WTC11 (cell line): ENCODE measurements at regions not wholly inside any gene's neighbourhood (a gene's known extent, or its start where the extent isn't known, plus 50 kb on each side); places are given as distances from the start of the nearest gene placed in this dataset.

Source experiments
- ATAC-seq: fragments of 200-7000 bp; cut with Tn5 transposase; 2 replicates; pipeline ENCODE4 v1.10.0; 2021; ENCODE audit warnings: mild to moderate bottlenecking, moderate library complexity
- CTCF ChIA-PET: fragments of 300-600 bp; sonication (Branson Sonifier 250); formaldehyde crosslinking; loops from one replicate; lab custom pipeline; 2021; ENCODE audit warnings: antibody characterized with exemption; lab: Charles Lee
- POLR2A ChIA-PET: fragments of 350-600 bp; sonication (Branson Sonifier 250); formaldehyde crosslinking; loops from one replicate; lab custom pipeline; 2021; ENCODE audit warnings: antibody characterized with exemption; lab: Charles Lee
- DNase-seq: peaks from one replicate; pipeline ENCODE4 v3.0.0; 2021; ENCODE audit warnings: low spot score
- H3K27ac Mint-ChIP-seq: 2 replicates; pipeline ENCODE4 v1.8.0; 2021; ENCODE audit warnings: mixed read lengths
- H3K27me3 Mint-ChIP-seq: 2 replicates; pipeline ENCODE4 v1.8.0; 2021; ENCODE audit warnings: low read depth, mild to moderate bottlenecking, moderate library complexity, mixed read lengths
- H3K36me3 Mint-ChIP-seq: 2 replicates; pipeline ENCODE4 v1.8.0; 2021; ENCODE audit warnings: mixed read lengths
- H3K4me1 Mint-ChIP-seq: 2 replicates; pipeline ENCODE4 v1.8.0; 2022; ENCODE audit warnings: mixed read lengths
- H3K4me3 Mint-ChIP-seq: 2 replicates; pipeline ENCODE4 v1.8.0; 2021; ENCODE audit warnings: mild to moderate bottlenecking, moderate library complexity, mixed read lengths
- H3K9me3 Mint-ChIP-seq: 2 replicates; pipeline ENCODE4 v1.8.0; 2021; ENCODE audit warnings: mixed read lengths
- CREB1 ChIP-seq: sonication (generic); formaldehyde crosslinking; IDR thresholded peaks from 2 replicates; pipeline ENCODE4 v1.8.0; 2023; ENCODE audit warnings: mild to moderate bottlenecking, missing genetic modification reagents
- ETV6 ChIP-seq: sonication (generic); formaldehyde crosslinking; IDR thresholded peaks from 2 replicates; pipeline ENCODE4 v1.8.1; 2022; ENCODE audit warnings: mild to moderate bottlenecking, missing genetic modification reagents
- HMGA2 ChIP-seq: fragments of 250-450 bp; sonication (Bioruptor Pico); IDR thresholded peaks from 2 replicates; pipeline ENCODE4 v1.4.0; 2021; ENCODE audit warnings: mild to moderate bottlenecking, moderate library complexity
- MXD4 ChIP-seq: fragments of 250-450 bp; sonication (Bioruptor Pico); IDR thresholded peaks from 2 replicates; pipeline ENCODE4 v1.8.0; 2021; ENCODE audit warnings: mild to moderate bottlenecking, moderate library complexity, borderline replicate concordance
- NR2C2 ChIP-seq: sonication (generic); formaldehyde crosslinking; IDR thresholded peaks from 2 replicates; pipeline ENCODE4 v1.8.0; 2022; ENCODE audit warnings: mild to moderate bottlenecking, missing genetic modification reagents
- TEAD1 ChIP-seq: sonication (generic); formaldehyde crosslinking; IDR thresholded peaks from 2 replicates; pipeline ENCODE4 v1.8.0; 2022; ENCODE audit warnings: mild to moderate bottlenecking, missing genetic modification reagents
- TP53 ChIP-seq: sonication (generic); formaldehyde crosslinking; IDR thresholded peaks from 2 replicates; pipeline ENCODE4 v1.8.1; 2023; ENCODE audit warnings: mild to moderate bottlenecking, missing genetic modification reagents
- ZNF138 ChIP-seq: sonication (generic); formaldehyde crosslinking; conservative IDR thresholded peaks from 2 replicates; pipeline ENCODE4 v1.8.1; 2022; ENCODE audit warnings: mild to moderate bottlenecking, moderate library complexity, missing genetic modification reagents
- ZNF232 ChIP-seq: sonication (generic); formaldehyde crosslinking; IDR thresholded peaks from 2 replicates; pipeline ENCODE4 v1.8.0; 2022; ENCODE audit warnings: mild to moderate bottlenecking, missing genetic modification reagents
- TF ChIP-seq, protein P1 (sequence below): fragments of 250-450 bp; sonication (Bioruptor Pico); IDR thresholded peaks from 2 replicates; pipeline ENCODE4 v1.9.0; 2021; ENCODE audit warnings: mild to moderate bottlenecking, borderline replicate concordance
- TF ChIP-seq, protein P2 (sequence below): fragments of 200-600 bp; IDR thresholded peaks from 2 replicates; pipeline ENCODE4 v1.8.0; 2022; ENCODE audit warnings: antibody characterized with exemption
- TF ChIP-seq, protein P3 (sequence below): sonication (generic); formaldehyde crosslinking; IDR thresholded peaks from 2 replicates; pipeline ENCODE4 v1.8.0; 2023; ENCODE audit warnings: missing genetic modification reagents
- TF ChIP-seq, protein P4 (sequence below): sonication (generic); formaldehyde crosslinking; IDR thresholded peaks from 2 replicates; pipeline ENCODE4 v1.8.1; 2023; ENCODE audit warnings: mild to moderate bottlenecking, missing genetic modification reagents
- TF ChIP-seq, protein P5 (sequence below): sonication (generic); formaldehyde crosslinking; IDR thresholded peaks from 2 replicates; pipeline ENCODE4 v1.8.0; 2023; ENCODE audit warnings: missing genetic modification reagents, mild to moderate bottlenecking, borderline replicate concordance
- TF ChIP-seq, protein P6 (sequence below): sonication (generic); formaldehyde crosslinking; IDR thresholded peaks from 2 replicates; pipeline ENCODE4 v1.8.1; 2023; ENCODE audit warnings: mild to moderate bottlenecking, missing genetic modification reagents, borderline replicate concordance
- TF ChIP-seq, protein P7 (sequence below): sonication (generic); formaldehyde crosslinking; IDR thresholded peaks from 2 replicates; pipeline ENCODE4 v1.8.0; 2022; ENCODE audit warnings: mild to moderate bottlenecking, missing genetic modification reagents

DNA sequence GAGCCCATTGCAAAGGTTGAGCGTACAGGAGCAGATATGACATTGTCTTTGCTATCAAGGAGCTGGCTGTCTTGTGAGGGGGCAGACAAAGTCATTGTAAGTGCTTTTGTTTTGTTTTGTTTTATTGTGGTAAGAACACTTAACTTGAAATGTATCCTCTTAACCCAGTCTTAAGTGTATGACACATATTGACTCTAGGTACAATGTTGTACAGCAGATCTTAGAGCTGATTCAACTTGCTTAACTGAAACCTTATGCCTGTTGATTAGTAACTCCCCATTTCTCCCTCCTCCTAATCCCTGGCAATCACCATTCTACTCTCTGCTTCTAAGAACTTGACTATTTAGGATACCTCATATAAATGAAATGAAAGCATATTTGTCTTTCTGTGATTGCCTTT lies 429.0 kb downstream of the BMP2 start:
- Mint-ChIP-seq H3K9me3 (no peaks in the 10 kb centered on the region), H3K4me1 (no peaks in the 10 kb centered on the region), H3K27me3 (no peaks in the 10 kb centered on the region), H3K36me3 (no peaks in the 10 kb centered on the region)
- TF ChIP-seq, protein P1, sequence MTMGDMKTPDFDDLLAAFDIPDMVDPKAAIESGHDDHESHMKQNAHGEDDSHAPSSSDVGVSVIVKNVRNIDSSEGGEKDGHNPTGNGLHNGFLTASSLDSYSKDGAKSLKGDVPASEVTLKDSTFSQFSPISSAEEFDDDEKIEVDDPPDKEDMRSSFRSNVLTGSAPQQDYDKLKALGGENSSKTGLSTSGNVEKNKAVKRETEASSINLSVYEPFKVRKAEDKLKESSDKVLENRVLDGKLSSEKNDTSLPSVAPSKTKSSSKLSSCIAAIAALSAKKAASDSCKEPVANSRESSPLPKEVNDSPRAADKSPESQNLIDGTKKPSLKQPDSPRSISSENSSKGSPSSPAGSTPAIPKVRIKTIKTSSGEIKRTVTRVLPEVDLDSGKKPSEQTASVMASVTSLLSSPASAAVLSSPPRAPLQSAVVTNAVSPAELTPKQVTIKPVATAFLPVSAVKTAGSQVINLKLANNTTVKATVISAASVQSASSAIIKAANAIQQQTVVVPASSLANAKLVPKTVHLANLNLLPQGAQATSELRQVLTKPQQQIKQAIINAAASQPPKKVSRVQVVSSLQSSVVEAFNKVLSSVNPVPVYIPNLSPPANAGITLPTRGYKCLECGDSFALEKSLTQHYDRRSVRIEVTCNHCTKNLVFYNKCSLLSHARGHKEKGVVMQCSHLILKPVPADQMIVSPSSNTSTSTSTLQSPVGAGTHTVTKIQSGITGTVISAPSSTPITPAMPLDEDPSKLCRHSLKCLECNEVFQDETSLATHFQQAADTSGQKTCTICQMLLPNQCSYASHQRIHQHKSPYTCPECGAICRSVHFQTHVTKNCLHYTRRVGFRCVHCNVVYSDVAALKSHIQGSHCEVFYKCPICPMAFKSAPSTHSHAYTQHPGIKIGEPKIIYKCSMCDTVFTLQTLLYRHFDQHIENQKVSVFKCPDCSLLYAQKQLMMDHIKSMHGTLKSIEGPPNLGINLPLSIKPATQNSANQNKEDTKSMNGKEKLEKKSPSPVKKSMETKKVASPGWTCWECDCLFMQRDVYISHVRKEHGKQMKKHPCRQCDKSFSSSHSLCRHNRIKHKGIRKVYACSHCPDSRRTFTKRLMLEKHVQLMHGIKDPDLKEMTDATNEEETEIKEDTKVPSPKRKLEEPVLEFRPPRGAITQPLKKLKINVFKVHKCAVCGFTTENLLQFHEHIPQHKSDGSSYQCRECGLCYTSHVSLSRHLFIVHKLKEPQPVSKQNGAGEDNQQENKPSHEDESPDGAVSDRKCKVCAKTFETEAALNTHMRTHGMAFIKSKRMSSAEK (CRISPR knock-in tag): no peak
- TF ChIP-seq, protein P2, sequence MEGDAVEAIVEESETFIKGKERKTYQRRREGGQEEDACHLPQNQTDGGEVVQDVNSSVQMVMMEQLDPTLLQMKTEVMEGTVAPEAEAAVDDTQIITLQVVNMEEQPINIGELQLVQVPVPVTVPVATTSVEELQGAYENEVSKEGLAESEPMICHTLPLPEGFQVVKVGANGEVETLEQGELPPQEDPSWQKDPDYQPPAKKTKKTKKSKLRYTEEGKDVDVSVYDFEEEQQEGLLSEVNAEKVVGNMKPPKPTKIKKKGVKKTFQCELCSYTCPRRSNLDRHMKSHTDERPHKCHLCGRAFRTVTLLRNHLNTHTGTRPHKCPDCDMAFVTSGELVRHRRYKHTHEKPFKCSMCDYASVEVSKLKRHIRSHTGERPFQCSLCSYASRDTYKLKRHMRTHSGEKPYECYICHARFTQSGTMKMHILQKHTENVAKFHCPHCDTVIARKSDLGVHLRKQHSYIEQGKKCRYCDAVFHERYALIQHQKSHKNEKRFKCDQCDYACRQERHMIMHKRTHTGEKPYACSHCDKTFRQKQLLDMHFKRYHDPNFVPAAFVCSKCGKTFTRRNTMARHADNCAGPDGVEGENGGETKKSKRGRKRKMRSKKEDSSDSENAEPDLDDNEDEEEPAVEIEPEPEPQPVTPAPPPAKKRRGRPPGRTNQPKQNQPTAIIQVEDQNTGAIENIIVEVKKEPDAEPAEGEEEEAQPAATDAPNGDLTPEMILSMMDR: no peak
- TF ChIP-seq HMGA2 (CRISPR knock-in tag): no peak
- TF ChIP-seq, all 79 proteins: peak for 0
- Mint-ChIP-seq H3K4me3 (no peak overlapping the region), H3K27ac (no peak overlapping the region)
- DNase-seq: no peak
- POLR2A ChIA-PET: no interaction called here
- ATAC-seq: no peak
- CTCF ChIA-PET: interaction anchor here (1.0 kb wide), 1 partner anchor 89 kb away, joined by 4 read pairs; no protein-coding TSS in a partner anchor

DNA sequence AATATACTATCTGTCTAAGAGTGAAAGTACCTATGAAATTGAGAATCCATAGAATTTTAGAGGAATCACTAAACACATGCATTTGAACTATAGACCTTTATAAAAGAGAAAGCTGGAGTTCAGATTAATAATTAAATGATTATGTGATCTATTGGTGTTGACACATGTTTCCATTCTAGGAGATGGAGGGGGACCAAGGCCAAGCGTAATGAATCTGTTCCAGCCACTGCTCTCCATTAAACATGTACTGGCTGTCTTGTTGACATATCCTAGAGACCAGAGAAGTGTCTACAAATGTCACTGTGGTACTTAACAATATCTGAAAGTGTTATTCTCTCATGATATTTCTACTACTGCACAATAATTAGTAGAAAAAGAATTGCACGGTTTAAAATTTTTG lies 432.4 kb downstream of the BMP2 start:
- H3K36me3 Mint-ChIP-seq: no peaks in the 10 kb centered on the region
- no peaks in the 10 kb centered on the region for H3K4me1 Mint-ChIP-seq
- no peaks in the 10 kb centered on the region for H3K27me3 Mint-ChIP-seq
- H3K27ac Mint-ChIP-seq: no peak overlapping the region
- no peak overlapping the region for H3K4me3 Mint-ChIP-seq
- ATAC-seq (no peak), DNase-seq (no peak)
- peaks cover 8% of the 10 kb centered on the region for H3K9me3 Mint-ChIP-seq
- POLR2A ChIA-PET: no interaction called here
- CTCF ChIA-PET: no interaction called here
- TF ChIP-seq NR2C2 (CRISPR knock-in tag) (no peak), ZNF138 (CRISPR knock-in tag) (no peak), TP53 (CRISPR knock-in tag) (no peak), HMGA2 (CRISPR knock-in tag) (no peak), ZNF232 (CRISPR knock-in tag) (no peak), ETV6 (CRISPR knock-in tag) (no peak), TEAD1 (CRISPR knock-in tag) (no peak), CREB1 (CRISPR knock-in tag) (no peak), MXD4 (CRISPR knock-in tag) (no peak)
- TF ChIP-seq, protein P3, sequence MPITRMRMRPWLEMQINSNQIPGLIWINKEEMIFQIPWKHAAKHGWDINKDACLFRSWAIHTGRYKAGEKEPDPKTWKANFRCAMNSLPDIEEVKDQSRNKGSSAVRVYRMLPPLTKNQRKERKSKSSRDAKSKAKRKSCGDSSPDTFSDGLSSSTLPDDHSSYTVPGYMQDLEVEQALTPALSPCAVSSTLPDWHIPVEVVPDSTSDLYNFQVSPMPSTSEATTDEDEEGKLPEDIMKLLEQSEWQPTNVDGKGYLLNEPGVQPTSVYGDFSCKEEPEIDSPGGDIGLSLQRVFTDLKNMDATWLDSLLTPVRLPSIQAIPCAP (CRISPR knock-in tag): no peak
- TF ChIP-seq, protein P4, sequence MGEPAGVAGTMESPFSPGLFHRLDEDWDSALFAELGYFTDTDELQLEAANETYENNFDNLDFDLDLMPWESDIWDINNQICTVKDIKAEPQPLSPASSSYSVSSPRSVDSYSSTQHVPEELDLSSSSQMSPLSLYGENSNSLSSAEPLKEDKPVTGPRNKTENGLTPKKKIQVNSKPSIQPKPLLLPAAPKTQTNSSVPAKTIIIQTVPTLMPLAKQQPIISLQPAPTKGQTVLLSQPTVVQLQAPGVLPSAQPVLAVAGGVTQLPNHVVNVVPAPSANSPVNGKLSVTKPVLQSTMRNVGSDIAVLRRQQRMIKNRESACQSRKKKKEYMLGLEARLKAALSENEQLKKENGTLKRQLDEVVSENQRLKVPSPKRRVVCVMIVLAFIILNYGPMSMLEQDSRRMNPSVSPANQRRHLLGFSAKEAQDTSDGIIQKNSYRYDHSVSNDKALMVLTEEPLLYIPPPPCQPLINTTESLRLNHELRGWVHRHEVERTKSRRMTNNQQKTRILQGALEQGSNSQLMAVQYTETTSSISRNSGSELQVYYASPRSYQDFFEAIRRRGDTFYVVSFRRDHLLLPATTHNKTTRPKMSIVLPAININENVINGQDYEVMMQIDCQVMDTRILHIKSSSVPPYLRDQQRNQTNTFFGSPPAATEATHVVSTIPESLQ (CRISPR knock-in tag): no peak
- TF ChIP-seq, protein P5, sequence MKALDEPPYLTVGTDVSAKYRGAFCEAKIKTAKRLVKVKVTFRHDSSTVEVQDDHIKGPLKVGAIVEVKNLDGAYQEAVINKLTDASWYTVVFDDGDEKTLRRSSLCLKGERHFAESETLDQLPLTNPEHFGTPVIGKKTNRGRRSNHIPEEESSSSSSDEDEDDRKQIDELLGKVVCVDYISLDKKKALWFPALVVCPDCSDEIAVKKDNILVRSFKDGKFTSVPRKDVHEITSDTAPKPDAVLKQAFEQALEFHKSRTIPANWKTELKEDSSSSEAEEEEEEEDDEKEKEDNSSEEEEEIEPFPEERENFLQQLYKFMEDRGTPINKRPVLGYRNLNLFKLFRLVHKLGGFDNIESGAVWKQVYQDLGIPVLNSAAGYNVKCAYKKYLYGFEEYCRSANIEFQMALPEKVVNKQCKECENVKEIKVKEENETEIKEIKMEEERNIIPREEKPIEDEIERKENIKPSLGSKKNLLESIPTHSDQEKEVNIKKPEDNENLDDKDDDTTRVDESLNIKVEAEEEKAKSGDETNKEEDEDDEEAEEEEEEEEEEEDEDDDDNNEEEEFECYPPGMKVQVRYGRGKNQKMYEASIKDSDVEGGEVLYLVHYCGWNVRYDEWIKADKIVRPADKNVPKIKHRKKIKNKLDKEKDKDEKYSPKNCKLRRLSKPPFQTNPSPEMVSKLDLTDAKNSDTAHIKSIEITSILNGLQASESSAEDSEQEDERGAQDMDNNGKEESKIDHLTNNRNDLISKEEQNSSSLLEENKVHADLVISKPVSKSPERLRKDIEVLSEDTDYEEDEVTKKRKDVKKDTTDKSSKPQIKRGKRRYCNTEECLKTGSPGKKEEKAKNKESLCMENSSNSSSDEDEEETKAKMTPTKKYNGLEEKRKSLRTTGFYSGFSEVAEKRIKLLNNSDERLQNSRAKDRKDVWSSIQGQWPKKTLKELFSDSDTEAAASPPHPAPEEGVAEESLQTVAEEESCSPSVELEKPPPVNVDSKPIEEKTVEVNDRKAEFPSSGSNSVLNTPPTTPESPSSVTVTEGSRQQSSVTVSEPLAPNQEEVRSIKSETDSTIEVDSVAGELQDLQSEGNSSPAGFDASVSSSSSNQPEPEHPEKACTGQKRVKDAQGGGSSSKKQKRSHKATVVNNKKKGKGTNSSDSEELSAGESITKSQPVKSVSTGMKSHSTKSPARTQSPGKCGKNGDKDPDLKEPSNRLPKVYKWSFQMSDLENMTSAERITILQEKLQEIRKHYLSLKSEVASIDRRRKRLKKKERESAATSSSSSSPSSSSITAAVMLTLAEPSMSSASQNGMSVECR (CRISPR knock-in tag): no peak
- TF ChIP-seq, protein P6, sequence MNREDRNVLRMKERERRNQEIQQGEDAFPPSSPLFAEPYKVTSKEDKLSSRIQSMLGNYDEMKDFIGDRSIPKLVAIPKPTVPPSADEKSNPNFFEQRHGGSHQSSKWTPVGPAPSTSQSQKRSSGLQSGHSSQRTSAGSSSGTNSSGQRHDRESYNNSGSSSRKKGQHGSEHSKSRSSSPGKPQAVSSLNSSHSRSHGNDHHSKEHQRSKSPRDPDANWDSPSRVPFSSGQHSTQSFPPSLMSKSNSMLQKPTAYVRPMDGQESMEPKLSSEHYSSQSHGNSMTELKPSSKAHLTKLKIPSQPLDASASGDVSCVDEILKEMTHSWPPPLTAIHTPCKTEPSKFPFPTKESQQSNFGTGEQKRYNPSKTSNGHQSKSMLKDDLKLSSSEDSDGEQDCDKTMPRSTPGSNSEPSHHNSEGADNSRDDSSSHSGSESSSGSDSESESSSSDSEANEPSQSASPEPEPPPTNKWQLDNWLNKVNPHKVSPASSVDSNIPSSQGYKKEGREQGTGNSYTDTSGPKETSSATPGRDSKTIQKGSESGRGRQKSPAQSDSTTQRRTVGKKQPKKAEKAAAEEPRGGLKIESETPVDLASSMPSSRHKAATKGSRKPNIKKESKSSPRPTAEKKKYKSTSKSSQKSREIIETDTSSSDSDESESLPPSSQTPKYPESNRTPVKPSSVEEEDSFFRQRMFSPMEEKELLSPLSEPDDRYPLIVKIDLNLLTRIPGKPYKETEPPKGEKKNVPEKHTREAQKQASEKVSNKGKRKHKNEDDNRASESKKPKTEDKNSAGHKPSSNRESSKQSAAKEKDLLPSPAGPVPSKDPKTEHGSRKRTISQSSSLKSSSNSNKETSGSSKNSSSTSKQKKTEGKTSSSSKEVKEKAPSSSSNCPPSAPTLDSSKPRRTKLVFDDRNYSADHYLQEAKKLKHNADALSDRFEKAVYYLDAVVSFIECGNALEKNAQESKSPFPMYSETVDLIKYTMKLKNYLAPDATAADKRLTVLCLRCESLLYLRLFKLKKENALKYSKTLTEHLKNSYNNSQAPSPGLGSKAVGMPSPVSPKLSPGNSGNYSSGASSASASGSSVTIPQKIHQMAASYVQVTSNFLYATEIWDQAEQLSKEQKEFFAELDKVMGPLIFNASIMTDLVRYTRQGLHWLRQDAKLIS: no peak
- TF ChIP-seq, protein P7, sequence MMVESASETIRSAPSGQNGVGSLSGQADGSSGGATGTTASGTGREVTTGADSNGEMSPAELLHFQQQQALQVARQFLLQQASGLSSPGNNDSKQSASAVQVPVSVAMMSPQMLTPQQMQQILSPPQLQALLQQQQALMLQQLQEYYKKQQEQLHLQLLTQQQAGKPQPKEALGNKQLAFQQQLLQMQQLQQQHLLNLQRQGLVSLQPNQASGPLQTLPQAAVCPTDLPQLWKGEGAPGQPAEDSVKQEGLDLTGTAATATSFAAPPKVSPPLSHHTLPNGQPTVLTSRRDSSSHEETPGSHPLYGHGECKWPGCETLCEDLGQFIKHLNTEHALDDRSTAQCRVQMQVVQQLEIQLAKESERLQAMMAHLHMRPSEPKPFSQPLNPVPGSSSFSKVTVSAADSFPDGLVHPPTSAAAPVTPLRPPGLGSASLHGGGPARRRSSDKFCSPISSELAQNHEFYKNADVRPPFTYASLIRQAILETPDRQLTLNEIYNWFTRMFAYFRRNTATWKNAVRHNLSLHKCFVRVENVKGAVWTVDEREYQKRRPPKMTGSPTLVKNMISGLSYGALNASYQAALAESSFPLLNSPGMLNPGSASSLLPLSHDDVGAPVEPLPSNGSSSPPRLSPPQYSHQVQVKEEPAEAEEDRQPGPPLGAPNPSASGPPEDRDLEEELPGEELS: no peak
